ENCODE measurements at regions not wholly inside any gene's neighbourhood (a gene's known extent, or its start where the extent isn't known, plus 50 kb on each side); places are given as distances from the start of the nearest gene placed in this dataset.

- DNase-seq (ENCODE audit: low read depth in 2 of 2), result no peak
Observed at GRCh38 chr3:67288466-67289106, 290.5 kb downstream of the KBTBD8 start.

- no peak for DNase-seq (ENCODE audit: low read depth in 2 of 2)
Observed at GRCh38 chr3:67289626-67290025, 291.5 kb downstream of the KBTBD8 start.

- DNase-seq (ENCODE audit: low read depth in 2 of 2), result no peak
Observed at GRCh38 chr3:67290438-67290837, 292.3 kb downstream of the KBTBD8 start.

GRCh38 chr3:67291287-67292252 is 293.5 kb downstream of the KBTBD8 start:
- DNase-seq (ENCODE audit: low read depth in 2 of 2), result no peak

GRCh38 chr3:67292356-67293121 is 294.4 kb downstream of the KBTBD8 start:
- no peak for DNase-seq (ENCODE audit: low read depth in 2 of 2)

GRCh38 chr3:67294341-67294740 is 296.2 kb downstream of the KBTBD8 start:
- no peak for DNase-seq (ENCODE audit: low read depth in 2 of 2)

GRCh38 chr3:67296039-67296892 is 298.2 kb downstream of the KBTBD8 start:
- no peak for DNase-seq (ENCODE audit: low read depth in 2 of 2)

- DNase-seq (ENCODE audit: low read depth in 2 of 2), result no peak
Observed at GRCh38 chr3:67297715-67298475, 299.8 kb downstream of the KBTBD8 start.

GRCh38 chr3:67301556-67301955 is 303.4 kb downstream of the KBTBD8 start:
- DNase-seq (ENCODE audit: low read depth in 2 of 2), result no peak

GRCh38 chr3:67302489-67302888 is 304.4 kb downstream of the KBTBD8 start:
- DNase-seq (ENCODE audit: low read depth in 2 of 2), result no peak

- DNase-seq (ENCODE audit: low read depth in 2 of 2), result no peak
Observed at GRCh38 chr3:67305160-67305559, 307.1 kb downstream of the KBTBD8 start.

- DNase-seq (ENCODE audit: low read depth in 2 of 2), result no peak
Observed at GRCh38 chr3:67305922-67306321, 307.8 kb downstream of the KBTBD8 start.

GRCh38 chr3:67311440-67311839 is 313.3 kb downstream of the KBTBD8 start:
- no peak for DNase-seq (ENCODE audit: low read depth in 2 of 2)

- DNase-seq (ENCODE audit: low read depth in 2 of 2), result no peak
Observed at GRCh38 chr3:67312155-67312554, 314.0 kb downstream of the KBTBD8 start.

- DNase-seq (ENCODE audit: low read depth in 2 of 2), result no peak
Observed at GRCh38 chr3:67318162-67318561, 320.1 kb downstream of the KBTBD8 start.

- no peak for DNase-seq (ENCODE audit: low read depth in 2 of 2)
Observed at GRCh38 chr3:67324554-67324953, 326.4 kb downstream of the KBTBD8 start.

Measured in stimulated activated CD4-positive, alpha-beta T cell treated with anti-CD3 and anti-CD28 coated beads, Interleukin-4, amount 100 ng/mL, for 48 hours (primary cell).